HPDE6-E6E7 (cell line): ENCODE measurements at regions not wholly inside any gene's neighbourhood (a gene's known extent, or its start where the extent isn't known, plus 50 kb on each side); places are given as distances from the start of the nearest gene placed in this dataset.

ENCODE experiments used
- DNase-seq: peaks from one replicate; pipeline ENCODE4 v3.0.0; 2011; ENCODE audit warnings: missing footprints; ENCODE audit errors: extremely low spot score

- no peak for DNase-seq
These were observed 182.3 kb upstream of the GALNT2 start for GRCh38 chr1:229884765-229885164.

GRCh38 chr1:229885568-229886495 is 181.2 kb upstream of the GALNT2 start:
- DNase-seq, result no peak

GRCh38 chr1:229886636-229887035 is 180.4 kb upstream of the GALNT2 start:
- no peak for DNase-seq

GRCh38 chr1:229887043-229887822 is 179.8 kb upstream of the GALNT2 start:
- peak; percentile 70 for DNase-seq

- DNase-seq, result no peak
These were observed 178.9 kb upstream of the GALNT2 start for GRCh38 chr1:229888157-229888556.

- no peak for DNase-seq
These were observed 178.5 kb upstream of the GALNT2 start for GRCh38 chr1:229888561-229889001.

- DNase-seq, result no peak
These were observed 178.0 kb upstream of the GALNT2 start for GRCh38 chr1:229889031-229889517.

- no peak for DNase-seq
These were observed 175.8 kb upstream of the GALNT2 start for GRCh38 chr1:229891227-229891626.

- DNase-seq, result no peak
These were observed 174.4 kb upstream of the GALNT2 start for GRCh38 chr1:229892515-229893117.

- DNase-seq, result no peak
These were observed 173.1 kb upstream of the GALNT2 start for GRCh38 chr1:229893762-229894444.

GRCh38 chr1:229894532-229894931 is 172.5 kb upstream of the GALNT2 start:
- no peak for DNase-seq

- DNase-seq, result no peak
These were observed 171.4 kb upstream of the GALNT2 start for GRCh38 chr1:229895605-229896004.

GRCh38 chr1:229896306-229896705 is 170.7 kb upstream of the GALNT2 start:
- no peak for DNase-seq

GRCh38 chr1:229896861-229897260 is 170.2 kb upstream of the GALNT2 start:
- DNase-seq, result no peak

- DNase-seq, result no peak
These were observed 169.5 kb upstream of the GALNT2 start for GRCh38 chr1:229897501-229897900.

GRCh38 chr1:229900220-229900619 is 166.8 kb upstream of the GALNT2 start:
- no peak for DNase-seq

GRCh38 chr1:229905031-229905545 is 161.9 kb upstream of the GALNT2 start:
- DNase-seq, result no peak

- no peak for DNase-seq
These were observed 161.4 kb upstream of the GALNT2 start for GRCh38 chr1:229905652-229906051.

- DNase-seq, result no peak
These were observed 159.0 kb upstream of the GALNT2 start for GRCh38 chr1:229907884-229908638.

- no peak for DNase-seq
These were observed 158.3 kb upstream of the GALNT2 start for GRCh38 chr1:229908689-229909088.

GRCh38 chr1:229913489-229913888 is 153.5 kb upstream of the GALNT2 start:
- no peak for DNase-seq
